Loucy (cell line): ENCODE measurements at regions not wholly inside any gene's neighbourhood (a gene's known extent, or its start where the extent isn't known, plus 50 kb on each side); places are given as distances from the start of the nearest gene placed in this dataset.

ENCODE experiments used
- H2AFZ ChIP-seq: fragments of 200-600 bp; sonication (generic); 2 replicates; pipeline ENCODE4 v1.6.0; 2016; ENCODE audit warnings: antibody characterized with exemption, mild to moderate bottlenecking, low read length, moderate library complexity
- H3F3A ChIP-seq: fragments of 200-600 bp; 2 replicates; pipeline ENCODE4 v1.6.0; 2016; ENCODE audit warnings: antibody characterized with exemption, low read depth, mild to moderate bottlenecking
- H3K27me3 ChIP-seq: fragments of 200-600 bp; sonication (generic); 2 replicates; pipeline ENCODE4 v1.6.1; 2014; ENCODE audit warnings: low read length, mild to moderate bottlenecking; ENCODE audit not compliant: insufficient read depth, poor library complexity, severe bottlenecking
- H3K36me3 ChIP-seq: fragments of 200-600 bp; sonication (generic); 2 replicates; pipeline ENCODE4 v1.6.1; 2016; ENCODE audit warnings: low read length; ENCODE audit not compliant: insufficient read depth
- H3K4me1 ChIP-seq: fragments of 200-600 bp; sonication (generic); 2 replicates; pipeline ENCODE4 v1.5.1; 2014; ENCODE audit warnings: low read length, mild to moderate bottlenecking; ENCODE audit not compliant: insufficient read depth, poor library complexity, severe bottlenecking
- H3K4me2 ChIP-seq: fragments of 200-600 bp; sonication (generic); 2 replicates; pipeline ENCODE4 v1.6.0; 2014; ENCODE audit warnings: antibody characterized with exemption, low read length, low read depth, mild to moderate bottlenecking; ENCODE audit not compliant: poor library complexity, severe bottlenecking
- H3K4me3 ChIP-seq: fragments of 200-600 bp; sonication (generic); 2 replicates; pipeline ENCODE4 v1.5.1; 2014; ENCODE audit warnings: low read length, mild to moderate bottlenecking, mixed read lengths; ENCODE audit not compliant: poor library complexity, severe bottlenecking
- H3K79me2 ChIP-seq: fragments of 200-600 bp; sonication (generic); 2 replicates; pipeline ENCODE4 v1.6.1; 2014; ENCODE audit warnings: low read length; ENCODE audit not compliant: insufficient read depth
- H3K9ac ChIP-seq: fragments of 200-600 bp; sonication (generic); 2 replicates; pipeline ENCODE4 v1.6.0; 2014; ENCODE audit warnings: mild to moderate bottlenecking, low read depth, low read length, moderate library complexity; ENCODE audit not compliant: poor library complexity, severe bottlenecking
- H3K9me2 ChIP-seq: fragments of 200-600 bp; sonication (generic); replicated peaks from 2 replicates; pipeline ENCODE4 v1.6.1; 2016; ENCODE audit warnings: low read depth, low read length, mixed read lengths
- H3K9me3 ChIP-seq: fragments of 200-600 bp; sonication (generic); 2 replicates; pipeline ENCODE4 v1.6.1; 2014; ENCODE audit warnings: mild to moderate bottlenecking, antibody characterized with exemption, low read length, low read depth; ENCODE audit not compliant: insufficient read depth
- H4K20me1 ChIP-seq: fragments of 200-600 bp; sonication (generic); 2 replicates; pipeline ENCODE4 v1.6.0; 2014; ENCODE audit warnings: antibody characterized with exemption, low read length, mild to moderate bottlenecking; ENCODE audit not compliant: insufficient read depth, poor library complexity, severe bottlenecking
- EZH2phosphoT487 ChIP-seq: fragments of 200-600 bp; IDR thresholded peaks from 2 replicates; pipeline ENCODE4 v1.6.1; 2018; ENCODE audit warnings: antibody characterized with exemption, mild to moderate bottlenecking, moderate library complexity, borderline replicate concordance
- TF ChIP-seq, protein P1 (sequence below): fragments of 200-600 bp; sonication (generic); conservative IDR thresholded peaks from 2 replicates; pipeline ENCODE4 v1.5.1; 2014; ENCODE audit warnings: mild to moderate bottlenecking, antibody characterized with exemption, low read length

DNA sequence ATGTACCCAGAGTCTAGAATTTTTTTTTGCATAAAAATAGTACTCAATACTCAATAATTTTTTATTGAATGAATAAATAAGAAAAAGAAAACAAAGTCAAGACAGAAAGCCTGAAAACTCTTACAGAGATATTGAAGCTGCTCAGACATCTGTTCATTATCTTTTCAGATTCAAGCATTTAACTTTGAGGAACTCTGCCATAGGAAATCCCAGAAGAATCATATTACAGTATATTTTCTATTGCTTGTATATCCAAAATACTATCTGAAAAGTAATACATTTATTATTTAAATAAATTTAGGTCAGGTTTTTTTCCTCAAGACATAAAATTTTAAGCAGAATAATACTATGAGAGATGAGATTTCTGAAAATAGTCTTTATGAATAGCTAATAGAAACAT lies 755.9 kb upstream of the ADGRL4 start:
- Histone ChIP-seq H3K79me2 (no peaks in the 10 kb centered on the region), H4K20me1 (no peaks in the 10 kb centered on the region), H3K4me3 (no peak overlapping the region), H3K9me2 (no peaks in the 10 kb centered on the region), H3K27me3 (no peaks in the 10 kb centered on the region), H3K4me2 (no peak overlapping the region), H2AFZ (no peak overlapping the region), H3K4me1 (no peaks in the 10 kb centered on the region), H3K9ac (no peak overlapping the region), H3K36me3 (no peaks in the 10 kb centered on the region), H3K9me3 (no peaks in the 10 kb centered on the region), H3F3A (no peaks in the 10 kb centered on the region)
- no peak for TF ChIP-seq EZH2phosphoT487
- TF ChIP-seq, protein P1, sequence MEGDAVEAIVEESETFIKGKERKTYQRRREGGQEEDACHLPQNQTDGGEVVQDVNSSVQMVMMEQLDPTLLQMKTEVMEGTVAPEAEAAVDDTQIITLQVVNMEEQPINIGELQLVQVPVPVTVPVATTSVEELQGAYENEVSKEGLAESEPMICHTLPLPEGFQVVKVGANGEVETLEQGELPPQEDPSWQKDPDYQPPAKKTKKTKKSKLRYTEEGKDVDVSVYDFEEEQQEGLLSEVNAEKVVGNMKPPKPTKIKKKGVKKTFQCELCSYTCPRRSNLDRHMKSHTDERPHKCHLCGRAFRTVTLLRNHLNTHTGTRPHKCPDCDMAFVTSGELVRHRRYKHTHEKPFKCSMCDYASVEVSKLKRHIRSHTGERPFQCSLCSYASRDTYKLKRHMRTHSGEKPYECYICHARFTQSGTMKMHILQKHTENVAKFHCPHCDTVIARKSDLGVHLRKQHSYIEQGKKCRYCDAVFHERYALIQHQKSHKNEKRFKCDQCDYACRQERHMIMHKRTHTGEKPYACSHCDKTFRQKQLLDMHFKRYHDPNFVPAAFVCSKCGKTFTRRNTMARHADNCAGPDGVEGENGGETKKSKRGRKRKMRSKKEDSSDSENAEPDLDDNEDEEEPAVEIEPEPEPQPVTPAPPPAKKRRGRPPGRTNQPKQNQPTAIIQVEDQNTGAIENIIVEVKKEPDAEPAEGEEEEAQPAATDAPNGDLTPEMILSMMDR = no peak

DNA sequence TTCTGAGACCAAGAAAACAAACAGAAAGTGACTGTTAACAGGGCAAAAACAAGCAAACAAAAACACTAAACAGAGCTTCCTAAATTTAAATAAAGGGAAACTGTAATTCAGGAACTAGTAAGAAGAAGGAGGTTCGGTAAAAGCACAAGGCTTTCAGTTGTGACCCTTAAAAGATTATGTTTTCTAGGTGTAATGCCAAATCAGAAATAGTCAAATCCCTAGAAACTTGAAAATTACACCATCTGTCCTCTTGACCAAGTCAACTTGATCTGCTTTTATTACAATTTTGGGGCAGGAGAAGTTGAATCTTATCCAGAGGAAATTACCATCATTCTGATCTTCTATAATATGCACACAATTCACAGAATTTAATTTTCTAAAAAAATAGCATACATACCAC lies 754.0 kb upstream of the ADGRL4 start:
- Histone ChIP-seq H3K79me2 (no peaks in the 10 kb centered on the region), H3K27me3 (no peaks in the 10 kb centered on the region), H3F3A (no peaks in the 10 kb centered on the region), H3K4me2 (no peak overlapping the region), H4K20me1 (no peaks in the 10 kb centered on the region), H3K36me3 (no peaks in the 10 kb centered on the region), H3K9me3 (no peaks in the 10 kb centered on the region), H3K4me3 (no peak overlapping the region), H3K9ac (no peak overlapping the region), H2AFZ (no peak overlapping the region), H3K4me1 (no peaks in the 10 kb centered on the region), H3K9me2 (no peaks in the 10 kb centered on the region)
- TF ChIP-seq, protein P1 = no peak
- TF ChIP-seq EZH2phosphoT487 = no peak

DNA sequence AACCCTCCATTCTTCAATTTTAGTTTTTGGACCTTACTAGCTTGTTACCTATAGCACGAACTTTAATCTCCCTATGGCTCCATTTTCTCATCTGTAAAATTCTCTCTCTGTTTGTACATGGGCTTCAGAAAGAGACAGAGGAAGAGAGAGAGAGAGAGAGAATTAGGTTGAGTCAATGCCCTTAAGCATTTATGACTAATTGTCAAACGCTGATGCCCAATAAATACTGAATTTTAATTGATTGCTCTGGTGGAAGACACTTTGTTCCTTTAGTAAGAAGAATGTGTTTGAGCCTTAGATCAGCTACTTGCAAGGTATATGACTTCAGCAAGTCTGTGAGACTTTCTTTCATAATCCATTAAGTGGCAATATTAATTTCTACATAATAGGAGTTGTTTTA lies 743.1 kb upstream of the ADGRL4 start:
- no peak overlapping the region for H3K4me2 ChIP-seq
- H3K27me3 ChIP-seq = no peaks in the 10 kb centered on the region
- H3F3A ChIP-seq = no peaks in the 10 kb centered on the region
- TF ChIP-seq EZH2phosphoT487 = no peak
- TF ChIP-seq, protein P1 = no peak
- no peaks in the 10 kb centered on the region for H3K4me1 ChIP-seq
- H3K9me2 ChIP-seq = no peaks in the 10 kb centered on the region
- no peak overlapping the region for H3K4me3 ChIP-seq
- H2AFZ ChIP-seq = no peak overlapping the region
- H3K9ac ChIP-seq = no peak overlapping the region
- H3K9me3 ChIP-seq = no peaks in the 10 kb centered on the region
- no peaks in the 10 kb centered on the region for H4K20me1 ChIP-seq
- no peaks in the 10 kb centered on the region for H3K79me2 ChIP-seq
- no peaks in the 10 kb centered on the region for H3K36me3 ChIP-seq
